Tibial nerve (tissue), 3 donors: ENCODE measurements at regions not wholly inside any gene's neighbourhood (a gene's known extent, or its start where the extent isn't known, plus 50 kb on each side); places are given as distances from the start of the nearest gene placed in this dataset.

Experiments
- POLR2A ChIP-seq, 2 donors: fragments of 450-650 bp; IDR thresholded peaks; one replicate each; pipeline ENCODE4 v1.6.1; 2017; ENCODE audit warnings: antibody characterized with exemption in 2 of 2, mild to moderate bottlenecking in 2 of 2, moderate library complexity in 2 of 2
- TF ChIP-seq, protein P1 (sequence below), 5 experiments: fragments of 200-600 bp in 3 of 5; fragments of 450-650 bp in 2 of 5; sonication (generic) in 3 of 5; IDR thresholded peaks; one replicate each; pipeline ENCODE4 v1.5.1; 2016 to 2019; ENCODE audit warnings: antibody characterized with exemption in 5 of 5, mild to moderate bottlenecking in 3 of 5, moderate library complexity in 2 of 5

DNA sequence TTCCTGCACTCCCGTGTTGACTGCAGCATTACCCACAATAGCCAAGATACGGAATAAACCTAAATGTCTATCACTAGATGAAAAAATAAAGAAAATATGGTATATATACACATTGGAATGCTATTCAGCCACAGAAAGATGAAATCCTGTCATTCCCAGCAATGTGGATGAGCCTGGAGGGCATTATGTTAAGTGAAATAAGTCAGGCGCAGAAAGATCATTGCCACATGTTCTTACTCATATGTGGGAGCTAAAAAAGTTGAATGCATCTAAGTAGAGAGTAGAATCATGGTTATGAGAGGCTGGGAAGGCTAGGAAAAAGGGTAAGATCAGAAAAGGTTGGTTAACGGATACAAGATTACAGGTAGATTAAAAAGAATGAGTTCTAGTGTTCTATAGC is 219.1 kb upstream of the MKI67 start:
- TF ChIP-seq, protein P1, sequence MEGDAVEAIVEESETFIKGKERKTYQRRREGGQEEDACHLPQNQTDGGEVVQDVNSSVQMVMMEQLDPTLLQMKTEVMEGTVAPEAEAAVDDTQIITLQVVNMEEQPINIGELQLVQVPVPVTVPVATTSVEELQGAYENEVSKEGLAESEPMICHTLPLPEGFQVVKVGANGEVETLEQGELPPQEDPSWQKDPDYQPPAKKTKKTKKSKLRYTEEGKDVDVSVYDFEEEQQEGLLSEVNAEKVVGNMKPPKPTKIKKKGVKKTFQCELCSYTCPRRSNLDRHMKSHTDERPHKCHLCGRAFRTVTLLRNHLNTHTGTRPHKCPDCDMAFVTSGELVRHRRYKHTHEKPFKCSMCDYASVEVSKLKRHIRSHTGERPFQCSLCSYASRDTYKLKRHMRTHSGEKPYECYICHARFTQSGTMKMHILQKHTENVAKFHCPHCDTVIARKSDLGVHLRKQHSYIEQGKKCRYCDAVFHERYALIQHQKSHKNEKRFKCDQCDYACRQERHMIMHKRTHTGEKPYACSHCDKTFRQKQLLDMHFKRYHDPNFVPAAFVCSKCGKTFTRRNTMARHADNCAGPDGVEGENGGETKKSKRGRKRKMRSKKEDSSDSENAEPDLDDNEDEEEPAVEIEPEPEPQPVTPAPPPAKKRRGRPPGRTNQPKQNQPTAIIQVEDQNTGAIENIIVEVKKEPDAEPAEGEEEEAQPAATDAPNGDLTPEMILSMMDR (IDR thresholded peaks at IDR 0.05): no peak
- TF ChIP-seq POLR2A (IDR thresholded peaks at IDR 0.05): no peak
